SHP77 (cell line): ENCODE measurements at regions not wholly inside any gene's neighbourhood (a gene's known extent, or its start where the extent isn't known, plus 50 kb on each side); places are given as distances from the start of the nearest gene placed in this dataset.

ENCODE experiments used
- DNase-seq, 2 experiments: peaks; one replicate each; lab custom pipeline; 2025; lab: John Stamatoyannopoulos, UW

- DNase-seq: no peak
Observed at GRCh38 chr1:87878873-87879272, 550.2 kb downstream of the LMO4 start.

GRCh38 chr1:87880098-87880760 lies 551.5 kb downstream of the LMO4 start:
- no peak for DNase-seq

- no peak for DNase-seq
Observed at GRCh38 chr1:87880764-87881163, 552.1 kb downstream of the LMO4 start.

GRCh38 chr1:87883906-87884305 lies 555.2 kb downstream of the LMO4 start:
- DNase-seq: no peak

- no peak for DNase-seq
Observed at GRCh38 chr1:87884581-87884980, 555.9 kb downstream of the LMO4 start.

- no peak for DNase-seq
Observed at GRCh38 chr1:87885278-87886025, 556.8 kb downstream of the LMO4 start.

GRCh38 chr1:87887100-87887499 lies 558.4 kb downstream of the LMO4 start:
- DNase-seq: no peak

GRCh38 chr1:87888446-87888845 lies 559.8 kb downstream of the LMO4 start:
- no peak for DNase-seq

- no peak for DNase-seq
Observed at GRCh38 chr1:87894062-87894461, 565.4 kb downstream of the LMO4 start.

GRCh38 chr1:87897481-87897880 lies 568.8 kb downstream of the LMO4 start:
- DNase-seq: no peak

GRCh38 chr1:87898431-87898830 lies 569.8 kb downstream of the LMO4 start:
- no peak for DNase-seq

GRCh38 chr1:87899017-87899416 lies 570.3 kb downstream of the LMO4 start:
- DNase-seq: no peak

GRCh38 chr1:87899746-87900145 lies 571.1 kb downstream of the LMO4 start:
- DNase-seq: no peak

- DNase-seq: peak in 1 of 2 experiments; percentile 15
Observed at GRCh38 chr1:87902830-87903229, 574.1 kb downstream of the LMO4 start.

GRCh38 chr1:87903242-87903641 lies 574.6 kb downstream of the LMO4 start:
- DNase-seq: no peak

- no peak for DNase-seq
Observed at GRCh38 chr1:87904651-87905050, 576.0 kb downstream of the LMO4 start.

GRCh38 chr1:87905651-87906050 lies 577.0 kb downstream of the LMO4 start:
- DNase-seq: no peak

GRCh38 chr1:87906078-87906477 lies 577.4 kb downstream of the LMO4 start:
- DNase-seq: no peak

- no peak for DNase-seq
Observed at GRCh38 chr1:87913361-87913760, 584.7 kb downstream of the LMO4 start.

GRCh38 chr1:87914396-87914795 lies 585.7 kb downstream of the LMO4 start:
- no peak for DNase-seq

- DNase-seq: no peak
Observed at GRCh38 chr1:87915771-87916170, 587.1 kb downstream of the LMO4 start.

GRCh38 chr1:87916965-87917364 lies 588.3 kb downstream of the LMO4 start:
- DNase-seq: no peak

- no peak for DNase-seq
Observed at GRCh38 chr1:87918398-87918797, 589.7 kb downstream of the LMO4 start.

GRCh38 chr1:87922885-87923284 lies 594.2 kb downstream of the LMO4 start:
- DNase-seq: no peak
